K562 (cell line): ENCODE measurements at regions not wholly inside any gene's neighbourhood (a gene's known extent, or its start where the extent isn't known, plus 50 kb on each side); places are given as distances from the start of the nearest gene placed in this dataset.

ENCODE experiments used
- ATAC-seq: fragments of 200-7000 bp; cut with Tn5 transposase; 3 replicates; pipeline ENCODE4 v1.9.1; 2020; ENCODE audit warnings: moderate library complexity
- BruUV-seq: library from RNA; stranded (reverse); fragments of 400-500 nt; replicated peaks from 2 replicates; lab custom pipeline; 2021; lab: Mats Ljungman, UMichigan
- CTCF ChIA-PET: fragments of 300-600 bp; formaldehyde crosslinking; extraction: SDS; loops from one replicate; lab custom pipeline; 2021; ENCODE audit warnings: low intra/inter-chr PET ratio; lab: Yijun Ruan, JAX
- POLR2A ChIA-PET: fragments of 300-600, 350-650 bp; sonication (Branson Sonifier 250); formaldehyde crosslinking; extraction: SDS; loops from one replicate; lab custom pipeline; 2021; ENCODE audit warnings: antibody characterized with exemption, inconsistent platforms; lab: Yijun Ruan, JAX
- DNase-seq, 4 experiments: peaks; one replicate each; pipeline versions ENCODE4 v3.0.0 to v3.0.0-alpha.2; 2011 to 2018; ENCODE audit warnings: low spot score in 3 of 4, mixed read lengths in 3 of 4; ENCODE audit errors: extremely low read depth in 1 of 4
- FAIRE-seq: peaks from 2 replicates; lab custom pipeline; 2011; peaks lifted over from hg19 to GRCh38; lab: Jason Lieb, UNC
- H2AFZ ChIP-seq: 2 replicates; pipeline ENCODE4 v1.6.0; 2011; ENCODE audit warnings: low read depth, low read length, control low read depth, inconsistent platforms
- H3K27ac ChIP-seq: fragments of 200-600 bp; 3 replicates; pipeline ENCODE4 v1.8.0; 2011; ENCODE audit warnings: low read depth, mild to moderate bottlenecking, control low read depth, inconsistent platforms, low read length, moderate library complexity, mixed read lengths; ENCODE audit errors: extremely low read depth
- H3K27me3 ChIP-seq, 2 experiments: fragments of 300-600 bp in 1 of 2; 2 replicates in 1 of 2; 3 replicates in 1 of 2; pipeline versions ENCODE4 v1.6.0 to v1.8.0; 2011; ENCODE audit warnings: inconsistent platforms in 2 of 2, low read length in 2 of 2, mild to moderate bottlenecking in 1 of 2, mixed read lengths in 1 of 2, moderate library complexity in 1 of 2; ENCODE audit not compliant: control insufficient read depth in 2 of 2, insufficient read depth in 2 of 2
- H3K36me3 ChIP-seq: fragments of 300-600 bp; 3 replicates; pipeline ENCODE4 v1.8.0; 2011; ENCODE audit warnings: mild to moderate bottlenecking, low read length, inconsistent platforms; ENCODE audit not compliant: control insufficient read depth, insufficient read depth
- H3K4me1 ChIP-seq, 2 experiments: fragments of 200-600 bp in 1 of 2; replicated peaks in 1 of 2; 2 replicates in 1 of 2; 3 replicates in 1 of 2; pipeline versions ENCODE4 v1.5.1 to v1.8.0; 2011; ENCODE audit warnings: inconsistent platforms in 2 of 2, low read length in 2 of 2, mild to moderate bottlenecking in 1 of 2, mixed read lengths in 1 of 2, moderate library complexity in 1 of 2; ENCODE audit not compliant: control insufficient read depth in 2 of 2, insufficient read depth in 2 of 2
- H3K4me2 ChIP-seq: 2 replicates; pipeline ENCODE4 v1.6.1; 2011; ENCODE audit warnings: low read length, control low read depth, inconsistent platforms, mixed read lengths; ENCODE audit not compliant: insufficient read depth
- H3K4me3 ChIP-seq: fragments of 200-600 bp; sonication (generic), shearing (Covaris generic); 2 replicates; pipeline ENCODE4 v1.5.1; 2016; ENCODE audit warnings: control low read depth, inconsistent platforms
- H3K79me2 ChIP-seq: fragments of 200-600 bp; 3 replicates; pipeline ENCODE4 v1.8.0; 2011; ENCODE audit warnings: low read length, inconsistent platforms; ENCODE audit not compliant: control insufficient read depth, insufficient read depth
- H3K9ac ChIP-seq, 2 experiments: 2 replicates each; pipeline versions ENCODE4 v1.6.0 to v1.6.1; 2011; ENCODE audit warnings: low read depth in 2 of 2, low read length in 2 of 2, control low read depth in 1 of 2, inconsistent platforms in 1 of 2, mild to moderate bottlenecking in 1 of 2, mixed read lengths in 1 of 2; ENCODE audit not compliant: insufficient read depth in 1 of 2
- H3K9me1 ChIP-seq: one replicate; pipeline ENCODE4 v1.6.0; 2011; ENCODE audit warnings: inconsistent platforms, mild to moderate bottlenecking, low read length, moderate library complexity; ENCODE audit not compliant: control insufficient read depth, insufficient read depth
- H3K9me3 ChIP-seq: replicated peaks from 2 replicates; pipeline ENCODE4 v1.5.1; 2011; ENCODE audit warnings: low read depth, low read length, inconsistent platforms; ENCODE audit not compliant: control insufficient read depth, insufficient read depth
- H4K20me1 ChIP-seq: replicated peaks from 2 replicates; pipeline ENCODE4 v1.6.1; 2011; ENCODE audit warnings: low read length, inconsistent platforms, mixed read lengths; ENCODE audit not compliant: control insufficient read depth, insufficient read depth
- ARID3A ChIP-seq: IDR thresholded peaks from 2 replicates; pipeline ENCODE4 v1.6.1; 2012; ENCODE audit warnings: low read depth, low read length, improper control_type of control experiment, borderline replicate concordance
- DMBX1 ChIP-seq: fragments of 250-450 bp; sonication (Bioruptor Pico); IDR thresholded peaks from 2 replicates; pipeline ENCODE4 v1.8.0; 2022; ENCODE audit warnings: inconsistent platforms, mild to moderate bottlenecking, moderate library complexity, borderline replicate concordance
- FIP1L1 ChIP-seq: fragments of 200-400 bp; formaldehyde crosslinking; IDR thresholded peaks from 2 replicates; pipeline ENCODE4 v1.6.1; 2018; ENCODE audit warnings: mild to moderate bottlenecking, low read depth, low read length; ENCODE audit not compliant: poor library complexity, severe bottlenecking
- NELFE ChIP-seq: IDR thresholded peaks from 2 replicates; pipeline ENCODE4 v1.6.1; 2011; ENCODE audit warnings: mild to moderate bottlenecking; ENCODE audit not compliant: insufficient read depth, insufficient read length
- POLR3G ChIP-seq: IDR thresholded peaks from 2 replicates; pipeline ENCODE4 v1.6.1; 2011; ENCODE audit not compliant: insufficient read length, insufficient replicate concordance; ENCODE audit errors: extremely low read depth
- TBL1XR1 ChIP-seq, 2 experiments: IDR thresholded peaks; 2 replicates each; pipeline ENCODE4 v1.6.1; 2012; ENCODE audit warnings: improper control_type of control experiment in 2 of 2, low read length in 2 of 2, mild to moderate bottlenecking in 1 of 2
- TFAP4 ChIP-seq: sonication (generic); formaldehyde crosslinking; IDR thresholded peaks from 2 replicates; pipeline ENCODE4 v1.8.0; 2022; ENCODE audit warnings: missing genetic modification reagents, mild to moderate bottlenecking, moderate library complexity, borderline replicate concordance
- ZNF134 ChIP-seq: fragments of 250-450 bp; sonication (Bioruptor Pico); conservative IDR thresholded peaks from 2 replicates; pipeline ENCODE4 v1.4.0; 2020
- ZNF253 ChIP-seq: fragments of 250-450 bp; sonication (Bioruptor Pico); conservative IDR thresholded peaks from 2 replicates; pipeline ENCODE4 v1.6.1; 2021; ENCODE audit warnings: mild to moderate bottlenecking
- ZNF445 ChIP-seq: fragments of 250-450 bp; sonication (Bioruptor Pico); IDR thresholded peaks from 2 replicates; pipeline ENCODE4 v1.4.0; 2020; ENCODE audit warnings: low read depth, mild to moderate bottlenecking, moderate library complexity
- ZNF717 ChIP-seq: fragments of 250-450 bp; sonication (Bioruptor Pico); IDR thresholded peaks from 2 replicates; pipeline ENCODE4 v1.5.0; 2021
- ZNF780A ChIP-seq: fragments of 250-450 bp; sonication (Bioruptor Pico); IDR thresholded peaks from 2 replicates; pipeline ENCODE4 v1.5.0; 2021; ENCODE audit warnings: mild to moderate bottlenecking
- WGBS: fragments of 100-300 bp; shearing (Covaris generic); methylation state at CpG from one replicate; pipeline ENCODE4 v1.1.6; 2016; ENCODE audit warnings: low coverage, mixed read lengths; ENCODE audit not compliant: insufficient coverage; ENCODE audit errors: missing lambda C conversion rate; 5-methylcytosine and 5-hydroxymethylcytosine counted together
- in situ Hi-C: fragments of 300-500 bp; cut with MboI; formaldehyde crosslinking; loops from 4 replicates; pipeline ENCODE4 v1.15.0; 2018; ENCODE audit warnings: inconsistent platforms, mixed read lengths
- intact Hi-C: fragments of 100-400 bp; cut with micrococcal nuclease; formaldehyde crosslinking; loops from 2 replicates; pipeline ENCODE4 v1.14.2; 2022

- Histone ChIP-seq H3K9ac (no peak overlapping the region), H3K27ac (no peak overlapping the region), H3K79me2 (no peaks in the 10 kb centered on the region), H3K4me1 (no peaks in the 10 kb centered on the region), H2AFZ (no peak overlapping the region), H3K9me1 (no peaks in the 10 kb centered on the region), H3K4me3 (no peak overlapping the region), H3K27me3 (peaks cover 0 to 6% of the 10 kb centered on the region in 2 experiments; a peak in 1 of 5 replicates), H3K36me3 (no peaks in the 10 kb centered on the region), H3K4me2 (no peak overlapping the region), H3K9me3 (no peaks in the 10 kb centered on the region), H4K20me1 (no peaks in the 10 kb centered on the region)
- ATAC-seq (no peak), FAIRE-seq (no peak), DNase-seq (no peak)
- CTCF ChIA-PET: no interaction called here
- no TSS peak for BruUV-seq
- POLR2A ChIA-PET: no interaction called here
- in situ Hi-C loops: no loop called here
- TF ChIP-seq TBL1XR1 (IDR thresholded peaks at IDR 0.05; ENCODE audit: low read length in 2 of 2) (no peak), ZNF134 (no peak)
- WGBS: 0% methylated on average over 1 of the region's 1 CpG
- intact Hi-C loops: no loop called here
Observed at GRCh38 chr9:84103651-84104377, 123.2 kb downstream of the RMI1 start.

GRCh38 chr9:84107081-84107480 lies 126.5 kb downstream of the RMI1 start:
- 0% methylated on average over 2 of the region's 2 CpGs for WGBS
- H2AFZ ChIP-seq: no peak overlapping the region
- FAIRE-seq: no peak
- peaks cover 0 to 5% of the 10 kb centered on the region in 2 experiments; a peak in 2 of 5 replicates for H3K27me3 ChIP-seq
- no peaks in the 10 kb centered on the region for H3K4me1 ChIP-seq
- H3K9ac ChIP-seq: no peak overlapping the region
- ChIA-PET CTCF (no interaction called here), POLR2A (no interaction called here)
- H3K79me2 ChIP-seq: no peaks in the 10 kb centered on the region
- no peak overlapping the region for H3K4me2 ChIP-seq
- H4K20me1 ChIP-seq: no peaks in the 10 kb centered on the region
- no peaks in the 10 kb centered on the region for H3K9me1 ChIP-seq
- H3K27ac ChIP-seq: no peak overlapping the region
- in situ Hi-C loops: no loop called here
- no peaks in the 10 kb centered on the region for H3K36me3 ChIP-seq
- no peak overlapping the region for H3K4me3 ChIP-seq
- BruUV-seq: no TSS peak
- ATAC-seq: no peak
- DNase-seq: no peak
- no peaks in the 10 kb centered on the region for H3K9me3 ChIP-seq
- intact Hi-C loops: no loop called here
- TF ChIP-seq ZNF253 (CRISPR knock-in tag): no peak
- TF ChIP-seq ZNF717: no peak
- TF ChIP-seq ZNF445 (CRISPR knock-in tag): no peak
- no peak for TF ChIP-seq POLR3G
- TF ChIP-seq NELFE: no peak
- no peak for TF ChIP-seq ZNF780A (CRISPR knock-in tag)
- no peak for TF ChIP-seq FIP1L1
- TF ChIP-seq TFAP4 (CRISPR knock-in tag): no peak
- no peak for TF ChIP-seq DMBX1 (CRISPR knock-in tag)
- no peak for TF ChIP-seq ARID3A
